Activated CD8-positive, alpha-beta T cell treated with anti-CD3 and anti-CD28 coated beads for 36 hours (primary cell): ENCODE measurements at regions not wholly inside any gene's neighbourhood (a gene's known extent, or its start where the extent isn't known, plus 50 kb on each side); places are given as distances from the start of the nearest gene placed in this dataset.

Source experiments
- ATAC-seq: fragments of 200-7000 bp; cut with Tn5 transposase; one replicate; pipeline ENCODE4 v1.10.0; 2021; ENCODE audit warnings: mild to moderate bottlenecking, moderate library complexity
- CTCF ChIA-PET: fragments of 350-600 bp; sonication (Branson Sonifier 250); formaldehyde crosslinking; loops from one replicate; lab custom pipeline; 2021; ENCODE audit warnings: antibody characterized with exemption; lab: Charles Lee
- POLR2A ChIA-PET: fragments of 350-600 bp; sonication (Branson Sonifier 250); formaldehyde crosslinking; loops from one replicate; lab custom pipeline; 2021; ENCODE audit warnings: antibody characterized with exemption; lab: Charles Lee
- DNase-seq: peaks from one replicate; pipeline ENCODE4 v3.0.0-alpha.2; 2020
- H3K27ac Mint-ChIP-seq: one replicate; pipeline ENCODE4 v1.8.0; 2021; ENCODE audit warnings: mild to moderate bottlenecking, mixed read lengths
- H3K27me3 Mint-ChIP-seq: one replicate; pipeline ENCODE4 v1.8.0; 2021; ENCODE audit warnings: mixed read lengths
- H3K36me3 Mint-ChIP-seq: one replicate; pipeline ENCODE4 v1.8.0; 2021; ENCODE audit warnings: low read depth, mixed read lengths
- H3K4me1 Mint-ChIP-seq: one replicate; pipeline ENCODE4 v1.8.0; 2021; ENCODE audit warnings: low read depth, mixed read lengths
- H3K4me3 Mint-ChIP-seq: one replicate; pipeline ENCODE4 v1.8.0; 2021; ENCODE audit warnings: mild to moderate bottlenecking, moderate library complexity, mixed read lengths
- H3K9me3 Mint-ChIP-seq: one replicate; pipeline ENCODE4 v1.8.0; 2021; ENCODE audit warnings: mixed read lengths
- CTCF ChIP-seq: fragments of 200-600 bp; IDR thresholded peaks from one replicate; pipeline ENCODE4 v1.8.0; 2022; ENCODE audit warnings: antibody characterized with exemption, mild to moderate bottlenecking
- intact Hi-C: fragments of 100-400 bp; cut with micrococcal nuclease; formaldehyde crosslinking; loops from one replicate; pipeline ENCODE4 v1.10.0; 2022

- H3K27ac Mint-ChIP-seq = no peak overlapping the region
- ATAC-seq = no peak
- TF ChIP-seq CTCF = no peak
- CTCF ChIA-PET = interaction anchor here (1.2 kb wide), 1 partner anchor 15 kb away, joined by 3 read pairs; no protein-coding TSS in a partner anchor
- no peak for DNase-seq
- no peaks in the 10 kb centered on the region for H3K27me3 Mint-ChIP-seq
- intact Hi-C loops = no loop called here
- H3K4me3 Mint-ChIP-seq = no peak overlapping the region
- no peaks in the 10 kb centered on the region for H3K9me3 Mint-ChIP-seq
- no peaks in the 10 kb centered on the region for H3K36me3 Mint-ChIP-seq
- POLR2A ChIA-PET = no interaction called here
- no peaks in the 10 kb centered on the region for H3K4me1 Mint-ChIP-seq
Measured at GRCh38 chr2:238586931-238587775, 160.4 kb downstream of the ASB1 start.

GRCh38 chr2:238587776-238588660 lies 161.3 kb downstream of the ASB1 start:
- Mint-ChIP-seq H3K36me3 (no peaks in the 10 kb centered on the region), H3K27me3 (no peaks in the 10 kb centered on the region), H3K4me1 (no peaks in the 10 kb centered on the region), H3K4me3 (no peak overlapping the region), H3K27ac (no peak overlapping the region), H3K9me3 (no peaks in the 10 kb centered on the region)
- DNase-seq = no peak
- ATAC-seq = no peak
- CTCF ChIA-PET = interaction anchor here (1.2 kb wide), 1 partner anchor 15 kb away, joined by 3 read pairs; no protein-coding TSS in a partner anchor
- no peak for TF ChIP-seq CTCF
- POLR2A ChIA-PET = no interaction called here
- intact Hi-C loops = no loop called here

- H3K27ac Mint-ChIP-seq = no peak overlapping the region
- no peak for DNase-seq
- no peak for ATAC-seq
- no peak for TF ChIP-seq CTCF
- H3K36me3 Mint-ChIP-seq = no peaks in the 10 kb centered on the region
- ChIA-PET CTCF (interaction anchor here (0.8 kb wide), 1 partner anchor 12 kb away, joined by 3 read pairs; no protein-coding TSS in a partner anchor), POLR2A (no interaction called here)
- no peaks in the 10 kb centered on the region for H3K4me1 Mint-ChIP-seq
- intact Hi-C loops = no loop called here
- H3K4me3 Mint-ChIP-seq = no peak overlapping the region
- no peaks in the 10 kb centered on the region for H3K27me3 Mint-ChIP-seq
- no peaks in the 10 kb centered on the region for H3K9me3 Mint-ChIP-seq
Measured at GRCh38 chr2:238589591-238590460, 163.1 kb downstream of the ASB1 start.

- DNase-seq (no peak), ATAC-seq (no peak)
- no peaks in the 10 kb centered on the region for H3K4me1 Mint-ChIP-seq
- ChIA-PET CTCF (no interaction called here), POLR2A (no interaction called here)
- H3K36me3 Mint-ChIP-seq = no peaks in the 10 kb centered on the region
- no peaks in the 10 kb centered on the region for H3K9me3 Mint-ChIP-seq
- no peak overlapping the region for H3K27ac Mint-ChIP-seq
- TF ChIP-seq CTCF = no peak
- H3K27me3 Mint-ChIP-seq = no peaks in the 10 kb centered on the region
- intact Hi-C loops = no loop called here
- H3K4me3 Mint-ChIP-seq = no peak overlapping the region
Measured at GRCh38 chr2:238591732-238592131, 165.0 kb downstream of the ASB1 start.
